HG02938 (cell line): ENCODE measurements at regions not wholly inside any gene's neighbourhood (a gene's known extent, or its start where the extent isn't known, plus 50 kb on each side); places are given as distances from the start of the nearest gene placed in this dataset.

Experiments used
- ATAC-seq: cut with Tn5 transposase; IDR thresholded peaks from one replicate; pipeline ENCODE4 v1.9.1; 2021; ENCODE audit warnings: mild to moderate bottlenecking, moderate library complexity; ENCODE audit not compliant: unreplicated experiment

DNA sequence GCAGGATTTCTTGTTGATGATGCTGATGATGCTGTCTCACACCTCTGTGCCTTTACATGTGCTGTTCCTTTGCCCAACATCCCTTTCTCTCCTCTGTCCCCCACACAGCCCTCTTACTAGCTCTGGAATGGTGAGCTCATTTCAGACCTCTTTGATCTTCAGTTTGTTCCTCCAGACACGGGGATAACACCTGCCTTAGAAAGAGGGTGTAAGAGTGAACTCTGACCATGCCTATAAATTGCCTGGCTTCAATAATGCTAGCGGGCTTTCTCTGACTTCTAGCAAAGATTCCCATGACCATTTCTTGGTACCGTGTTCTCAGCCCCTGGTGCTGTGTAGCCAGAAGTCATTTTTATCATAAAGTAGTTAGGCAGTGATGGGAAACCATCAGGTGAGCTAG lies 55.9 kb upstream of the DRD2 start:
- ATAC-seq, result no peak

DNA sequence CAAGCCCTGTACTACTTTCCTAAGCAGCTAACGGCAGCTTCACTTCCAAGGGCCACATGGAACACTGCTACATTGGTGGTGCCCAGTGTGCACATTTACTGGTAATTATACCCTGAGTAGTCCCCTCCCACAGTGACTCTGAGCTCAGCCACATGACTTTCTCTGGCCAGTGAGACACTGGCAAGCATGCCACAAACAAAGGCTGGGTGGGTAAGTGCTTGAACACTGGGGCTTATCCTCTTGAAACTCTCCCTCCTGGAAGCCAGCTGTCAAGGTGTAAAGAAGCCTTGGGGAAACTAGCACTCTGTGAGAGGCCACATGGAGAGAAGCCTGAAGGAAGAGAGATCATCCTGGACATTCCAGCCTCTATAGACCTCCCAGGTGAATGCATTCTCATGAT lies 54.4 kb upstream of the DRD2 start:
- ATAC-seq, result no peak

DNA sequence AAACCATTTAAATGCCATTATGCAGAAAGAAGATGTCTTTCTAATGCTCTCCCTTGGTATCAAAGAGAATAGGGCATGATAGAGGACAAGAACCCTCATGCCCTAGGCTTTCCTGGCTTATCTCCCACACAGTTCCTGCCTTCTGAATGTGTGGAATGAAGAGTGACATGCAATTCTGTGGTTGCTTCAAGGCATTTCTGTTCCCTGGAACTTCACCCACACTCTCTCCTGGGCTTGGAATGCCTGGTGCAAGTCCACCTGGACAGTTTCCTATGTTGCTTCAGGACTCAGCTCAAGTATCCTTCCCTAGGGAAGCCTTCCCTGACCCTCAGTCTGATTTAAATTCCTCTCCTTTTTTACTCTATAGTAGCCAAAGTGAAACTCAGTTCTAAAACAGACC lies 53.8 kb upstream of the DRD2 start:
- ATAC-seq, result no peak

DNA sequence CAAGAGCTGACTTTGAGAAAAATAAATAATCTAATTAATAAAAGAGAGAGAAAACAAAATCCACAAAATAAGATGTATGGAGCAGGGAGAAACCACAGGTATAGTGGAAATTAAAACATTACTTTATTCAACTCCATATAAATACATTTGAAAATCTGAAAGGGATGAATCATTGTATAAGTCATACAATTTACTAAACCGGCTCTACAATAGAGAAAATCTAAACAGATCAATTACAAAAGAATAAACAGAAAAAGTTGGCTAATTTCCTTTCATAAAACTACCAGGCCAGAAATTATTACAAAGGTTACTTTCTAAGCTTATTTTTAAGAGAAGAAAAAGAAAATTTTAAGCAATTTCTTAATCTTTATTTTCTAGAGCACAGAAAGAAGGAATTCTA lies 51.3 kb upstream of the DRD2 start:
- ATAC-seq, result no peak
